ENCODE measurements at regions not wholly inside any gene's neighbourhood (a gene's known extent, or its start where the extent isn't known, plus 50 kb on each side); places are given as distances from the start of the nearest gene placed in this dataset.
A peak's percentile ranks its signal among the peaks of the same experiment; 100 is the strongest.
"Not testable (repeated sequence)": the region's sequence is repeated elsewhere in the genome, so short reads cannot be mapped to it uniquely, and the experiment has no call there.

GRCh38 chr3:87109465-87109864 lies 117.6 kb upstream of the CHMP2B start:
- no peak overlapping the region for H3K4me3 ChIP-seq (ENCODE audit: low read depth, low read length)

GRCh38 chr3:87101861-87102625 lies 111.1 kb upstream of the VGLL3 start:
- H3K4me3 ChIP-seq (ENCODE audit: low read depth, low read length), result no peak overlapping the region

GRCh38 chr3:87097733-87098132 lies 106.8 kb upstream of the VGLL3 start:
- H3K4me3 ChIP-seq (ENCODE audit: low read depth, low read length), result not testable (repeated sequence)

- H3K4me3 ChIP-seq (ENCODE audit: low read depth, low read length), result no peak overlapping the region
These were observed 99.7 kb upstream of the VGLL3 start for GRCh38 chr3:87090631-87091030.

GRCh38 chr3:87088993-87089841 lies 98.3 kb upstream of the VGLL3 start:
- H3K4me3 ChIP-seq (ENCODE audit: low read depth, low read length), result no peak overlapping the region

GRCh38 chr3:87088430-87088992 lies 97.6 kb upstream of the VGLL3 start:
- no peak overlapping the region for H3K4me3 ChIP-seq (ENCODE audit: low read depth, low read length)

- H3K4me3 ChIP-seq (ENCODE audit: low read depth, low read length), result no peak overlapping the region
These were observed 93.9 kb upstream of the VGLL3 start for GRCh38 chr3:87084868-87085267.

- no peak overlapping the region for H3K4me3 ChIP-seq (ENCODE audit: low read depth, low read length)
These were observed 92.0 kb upstream of the VGLL3 start for GRCh38 chr3:87082796-87083440.

GRCh38 chr3:87077355-87077754 lies 86.4 kb upstream of the VGLL3 start:
- H3K4me3 ChIP-seq (ENCODE audit: low read depth, low read length), result no peak overlapping the region

GRCh38 chr3:87076946-87077345 lies 86.0 kb upstream of the VGLL3 start:
- H3K4me3 ChIP-seq (ENCODE audit: low read depth, low read length), result no peak overlapping the region

- no peak overlapping the region for H3K4me3 ChIP-seq (ENCODE audit: low read depth, low read length)
These were observed 82.7 kb upstream of the VGLL3 start for GRCh38 chr3:87073496-87074145.

GRCh38 chr3:87072446-87072845 lies 81.5 kb upstream of the VGLL3 start:
- no peak overlapping the region for H3K4me3 ChIP-seq (ENCODE audit: low read depth, low read length)

- H3K4me3 ChIP-seq (ENCODE audit: low read depth, low read length), result no peak overlapping the region
These were observed 79.0 kb upstream of the VGLL3 start for GRCh38 chr3:87069971-87070370.

- H3K4me3 ChIP-seq (ENCODE audit: low read depth, low read length), result no peak overlapping the region
These were observed 78.1 kb upstream of the VGLL3 start for GRCh38 chr3:87069021-87069420.

GRCh38 chr3:87062685-87063084 lies 71.7 kb upstream of the VGLL3 start:
- no peak overlapping the region for H3K4me3 ChIP-seq (ENCODE audit: low read depth, low read length)

- H3K4me3 ChIP-seq (ENCODE audit: low read depth, low read length), result no peak overlapping the region
These were observed 66.5 kb upstream of the VGLL3 start for GRCh38 chr3:87057474-87057873.

- no peak overlapping the region for H3K4me3 ChIP-seq (ENCODE audit: low read depth, low read length)
These were observed 62.6 kb upstream of the VGLL3 start for GRCh38 chr3:87053553-87053952.

GRCh38 chr3:87052499-87053260 lies 61.7 kb upstream of the VGLL3 start:
- peak overlapping the region; percentile 1 for H3K4me3 ChIP-seq (ENCODE audit: low read depth, low read length)

- H3K4me3 ChIP-seq (ENCODE audit: low read depth, low read length), result no peak overlapping the region
These were observed 56.9 kb upstream of the VGLL3 start for GRCh38 chr3:87047852-87048251.

GRCh38 chr3:87046241-87046640 lies 55.3 kb upstream of the VGLL3 start:
- no peak overlapping the region for H3K4me3 ChIP-seq (ENCODE audit: low read depth, low read length)

All from iPS-11a (cell line).